ENCODE measurements at regions not wholly inside any gene's neighbourhood (a gene's known extent, or its start where the extent isn't known, plus 50 kb on each side); places are given as distances from the start of the nearest gene placed in this dataset.

- TF ChIP-seq EZH2phosphoT487 (IDR thresholded peaks at IDR 0.05) = no peak
- no peak for TF ChIP-seq CTCF (IDR thresholded peaks at IDR 0.05)
- no peak for TF ChIP-seq EZH2 (IDR thresholded peaks at IDR 0.05)
Observed at GRCh38 chr5:36417668-36418067, 116.0 kb upstream of the RANBP3L start.

Measured in neural progenitor cell (in vitro differentiated cells).